ENCODE measurements at regions not wholly inside any gene's neighbourhood (a gene's known extent, or its start where the extent isn't known, plus 50 kb on each side); places are given as distances from the start of the nearest gene placed in this dataset.

DNA sequence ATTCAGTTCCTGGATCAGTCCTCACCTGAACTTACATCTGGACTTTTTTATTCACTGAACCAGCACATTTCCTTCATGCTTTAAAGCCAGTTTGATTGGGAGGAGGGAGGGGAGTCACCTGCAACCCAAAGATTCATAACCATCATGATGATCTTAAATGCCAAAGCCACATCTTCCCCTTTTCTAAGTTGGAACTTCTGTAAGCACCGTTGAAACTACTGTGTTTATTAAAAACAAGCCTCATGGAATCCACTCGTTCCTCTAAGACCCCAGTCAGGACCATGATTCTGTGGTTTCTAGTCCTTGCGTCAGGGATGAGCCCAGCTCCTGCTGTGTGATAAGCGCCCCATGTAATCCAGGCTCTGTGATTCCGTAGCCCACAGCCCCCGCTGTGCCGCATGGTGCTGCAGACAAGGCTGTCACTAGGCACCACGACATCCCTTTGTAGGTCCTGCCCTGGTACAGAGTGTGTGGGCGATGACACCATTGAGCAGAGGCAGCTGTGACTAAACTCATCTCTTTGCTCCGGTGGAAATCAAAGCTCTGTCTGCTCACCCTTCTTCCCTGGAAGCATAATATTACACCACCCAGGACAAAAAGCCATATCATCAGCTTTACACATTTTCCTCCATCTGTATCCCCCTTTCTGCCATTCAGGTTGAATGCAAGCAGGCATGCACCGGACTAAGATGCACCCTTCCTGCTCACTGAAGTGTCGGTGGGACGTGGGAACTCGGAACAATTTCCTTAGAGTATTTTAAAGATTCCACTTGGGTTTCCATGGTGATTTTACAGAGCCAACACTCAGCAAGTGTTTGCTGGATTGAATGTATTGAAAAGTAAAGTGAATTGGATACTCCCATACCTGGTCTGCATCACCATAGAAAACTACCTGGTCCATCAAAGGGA, 132.0 kb upstream of the FSTL4 start:
- DNase-seq (ENCODE audit: low spot score) (no peak), FAIRE-seq (no peak)

- no peak for FAIRE-seq
- peak; percentile 27 for DNase-seq (ENCODE audit: low spot score)
Observed at GRCh38 chr5:133742431-133742988, 130.2 kb upstream of the FSTL4 start.

GRCh38 chr5:133741818-133742355, 129.5 kb upstream of the FSTL4 start:
- DNase-seq (ENCODE audit: low spot score): no peak
- no peak for FAIRE-seq

DNA sequence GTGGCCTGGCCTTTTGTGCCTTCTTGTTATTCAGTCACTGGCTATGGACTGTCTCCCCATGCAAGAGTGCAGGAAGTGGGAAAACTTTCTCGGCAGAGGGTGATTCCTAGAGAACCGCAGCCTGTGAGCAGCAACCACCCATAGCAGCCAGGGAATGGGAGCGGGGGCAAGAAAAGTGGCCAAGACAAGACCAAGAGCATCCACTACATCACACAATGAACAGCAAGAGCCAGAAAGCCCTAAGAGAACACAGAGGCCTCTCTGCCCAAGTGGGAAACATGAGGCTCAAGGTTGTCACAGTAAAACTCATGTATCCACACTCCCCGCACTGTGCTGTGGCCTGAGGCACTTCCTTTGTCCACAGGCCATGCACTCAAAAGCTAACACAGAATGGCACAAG, 129.1 kb upstream of the FSTL4 start:
- no peak for DNase-seq (ENCODE audit: low spot score)
- FAIRE-seq: no peak

- no peak for FAIRE-seq
- DNase-seq (ENCODE audit: low spot score): no peak
Observed at GRCh38 chr5:133739181-133739780, 126.9 kb upstream of the FSTL4 start.

DNA sequence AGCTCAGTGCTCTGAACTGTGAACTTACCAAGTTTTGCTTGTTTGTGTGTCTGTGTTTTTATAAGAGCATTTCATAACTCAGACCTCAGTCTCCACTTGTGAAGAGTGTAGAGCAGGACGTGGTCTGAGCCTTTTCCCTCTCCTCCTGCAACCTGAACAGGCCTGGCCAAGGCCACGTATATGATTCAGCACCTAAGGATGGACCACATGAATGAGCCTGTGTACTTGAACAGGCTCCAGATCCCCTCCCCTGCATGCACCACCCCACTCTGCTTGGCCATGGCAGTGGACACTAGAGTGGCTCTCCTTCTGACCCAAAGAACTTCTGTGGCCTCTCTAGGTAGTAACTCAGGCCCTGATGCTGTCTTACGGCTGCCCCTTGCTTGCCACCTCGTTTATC, 125.9 kb upstream of the FSTL4 start:
- FAIRE-seq: no peak

GRCh38 chr5:133736512-133736911, 124.2 kb upstream of the FSTL4 start:
- no peak for FAIRE-seq

More for the DNA sequence above, 125.9 kb upstream of the FSTL4 start:
- no peak for DNase-seq (ENCODE audit: low spot score)

GRCh38 chr5:133735346-133735745, 123.0 kb upstream of the FSTL4 start:
- DNase-seq (ENCODE audit: low spot score) (peak; percentile 49), FAIRE-seq (no peak)

More at GRCh38 chr5:133736512-133736911, 124.2 kb upstream of the FSTL4 start:
- no peak for DNase-seq (ENCODE audit: low spot score)

- FAIRE-seq (no peak), DNase-seq (ENCODE audit: low spot score) (no peak)
Observed at GRCh38 chr5:133734916-133735315, 122.6 kb upstream of the FSTL4 start.

GRCh38 chr5:133732536-133732935, 120.2 kb upstream of the FSTL4 start:
- FAIRE-seq (no peak), DNase-seq (ENCODE audit: low spot score) (no peak)

- DNase-seq (ENCODE audit: low spot score) (no peak), FAIRE-seq (no peak)
Observed at GRCh38 chr5:133731951-133732350, 119.6 kb upstream of the FSTL4 start.

DNA sequence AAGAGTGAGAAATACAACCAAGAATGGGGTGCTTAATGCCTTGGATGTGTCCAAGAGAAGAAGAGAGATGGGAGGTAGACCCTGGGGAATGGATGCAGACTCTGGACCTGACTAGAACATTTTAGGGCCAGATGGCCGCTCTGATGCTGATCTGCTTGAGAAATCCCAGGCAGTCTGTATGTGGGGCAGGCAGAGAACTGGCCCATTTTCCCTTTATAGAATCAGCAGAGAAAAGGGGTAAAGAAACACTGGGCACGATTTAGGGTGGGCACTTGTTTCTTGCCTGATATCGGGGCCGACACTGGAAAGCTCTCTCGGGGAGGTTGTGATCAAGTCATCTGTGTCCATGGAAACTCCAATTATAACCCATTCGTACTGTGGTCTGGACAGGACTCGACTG, 118.5 kb upstream of the FSTL4 start:
- FAIRE-seq (no peak), DNase-seq (ENCODE audit: low spot score) (no peak)

DNA sequence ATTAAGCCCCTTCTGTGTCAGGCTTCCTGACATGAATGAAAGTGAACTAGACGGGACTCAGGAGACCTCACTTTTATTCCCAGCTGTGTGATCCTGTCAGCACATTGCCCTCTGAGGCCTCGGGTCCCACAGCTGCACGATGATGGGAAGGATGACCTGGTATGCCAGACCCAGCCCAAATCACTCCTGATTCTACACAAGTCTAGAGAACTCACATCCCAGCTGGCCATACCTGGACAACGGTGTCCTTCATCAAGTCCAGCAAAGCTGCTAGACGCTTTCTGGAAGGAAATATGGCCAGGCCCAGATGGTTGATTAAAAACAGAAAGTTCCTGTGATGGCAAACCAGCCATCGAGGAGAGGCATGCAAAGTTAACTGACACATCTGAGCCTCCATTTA, 118.0 kb upstream of the FSTL4 start:
- FAIRE-seq (no peak), DNase-seq (ENCODE audit: low spot score) (no peak)

DNA sequence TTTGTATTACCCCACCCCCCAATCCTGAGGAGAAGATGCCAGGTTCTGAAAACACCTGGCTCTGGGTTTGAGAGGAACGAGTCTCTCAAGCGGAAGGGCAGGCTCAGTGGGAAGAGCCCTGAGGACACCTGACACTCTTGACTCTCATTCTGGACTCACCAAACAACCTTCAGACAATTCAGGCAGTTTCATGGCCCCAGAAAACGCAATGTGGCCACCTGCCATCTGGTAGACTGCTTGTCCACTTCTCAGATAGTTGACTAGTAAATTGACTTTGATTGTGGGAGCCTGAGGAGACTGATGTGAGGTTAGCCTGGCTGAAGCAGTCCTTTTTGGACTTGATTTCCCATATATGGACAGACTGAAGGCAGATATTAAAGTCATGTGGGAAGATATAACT, 117.5 kb upstream of the FSTL4 start:
- DNase-seq (ENCODE audit: low spot score) (no peak), FAIRE-seq (no peak)

GRCh38 chr5:133728475-133728874, 116.1 kb upstream of the FSTL4 start:
- no peak for FAIRE-seq
- DNase-seq (ENCODE audit: low spot score): no peak

GRCh38 chr5:133727636-133728035, 115.3 kb upstream of the FSTL4 start:
- DNase-seq (ENCODE audit: low spot score) (no peak), FAIRE-seq (no peak)

DNA sequence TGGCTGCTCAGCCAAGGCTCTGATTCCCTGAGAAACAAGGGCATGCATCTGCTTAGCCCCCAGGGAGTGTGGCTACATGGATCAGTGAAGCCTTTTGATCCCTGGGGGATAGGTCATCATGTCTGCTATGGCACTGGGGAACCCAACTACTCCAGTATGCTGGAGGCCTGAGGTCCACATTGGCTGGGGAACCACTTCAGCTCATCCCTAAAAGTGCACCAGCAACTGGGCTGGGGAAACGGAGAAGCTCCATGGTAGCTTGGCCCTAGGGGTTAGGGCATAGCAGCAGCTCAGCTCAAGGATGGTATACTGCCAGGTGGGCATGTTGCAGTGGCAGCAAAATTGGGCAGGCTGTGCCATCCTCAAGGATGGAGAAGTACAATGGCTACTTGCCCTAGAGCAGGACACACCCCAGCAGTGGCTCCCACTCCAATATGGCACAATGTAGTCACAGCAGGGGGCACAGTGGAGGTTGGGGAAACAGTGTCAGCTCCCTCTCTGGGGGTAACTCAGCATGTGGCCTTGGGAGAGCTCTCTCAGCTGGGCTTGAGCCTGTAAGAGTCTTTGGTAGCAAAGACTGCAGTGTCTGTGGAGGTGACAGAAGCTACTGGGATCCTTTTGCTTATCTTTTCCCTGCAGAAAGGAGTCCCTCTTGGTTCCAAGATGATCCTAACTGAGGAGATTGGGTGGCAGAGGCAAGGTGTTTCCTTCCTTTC, 111.5 kb upstream of the FSTL4 start:
- no peak for FAIRE-seq

DNA sequence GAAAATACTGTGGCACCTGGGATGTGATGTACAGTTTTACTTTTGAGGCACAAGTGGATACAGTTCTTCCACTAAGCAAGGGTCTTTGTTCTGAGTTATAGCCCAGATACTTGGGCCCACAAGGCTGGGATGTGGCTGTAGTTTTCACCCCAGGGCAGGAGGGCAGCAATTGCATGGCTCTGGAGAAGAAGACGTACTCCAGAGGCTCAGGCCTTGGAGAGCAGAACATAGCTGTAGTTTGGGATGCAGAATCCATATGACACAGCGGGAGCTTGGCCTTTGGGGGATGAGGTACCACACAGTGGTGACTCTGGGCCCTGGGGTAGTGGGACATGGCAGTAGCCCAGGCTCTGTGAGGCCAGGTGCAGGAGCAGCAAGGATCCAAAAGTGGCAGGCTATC, 110.8 kb upstream of the FSTL4 start:
- FAIRE-seq (no peak), DNase-seq (ENCODE audit: low spot score) (no peak)

More for the DNA sequence above, 111.5 kb upstream of the FSTL4 start:
- no peak for DNase-seq (ENCODE audit: low spot score)

- FAIRE-seq (no peak), DNase-seq (ENCODE audit: low spot score) (no peak)
Observed at GRCh38 chr5:133721365-133721764, 109.0 kb upstream of the FSTL4 start.

- no peak for FAIRE-seq
Observed at GRCh38 chr5:133718457-133718856, 106.1 kb upstream of the FSTL4 start.

DNA sequence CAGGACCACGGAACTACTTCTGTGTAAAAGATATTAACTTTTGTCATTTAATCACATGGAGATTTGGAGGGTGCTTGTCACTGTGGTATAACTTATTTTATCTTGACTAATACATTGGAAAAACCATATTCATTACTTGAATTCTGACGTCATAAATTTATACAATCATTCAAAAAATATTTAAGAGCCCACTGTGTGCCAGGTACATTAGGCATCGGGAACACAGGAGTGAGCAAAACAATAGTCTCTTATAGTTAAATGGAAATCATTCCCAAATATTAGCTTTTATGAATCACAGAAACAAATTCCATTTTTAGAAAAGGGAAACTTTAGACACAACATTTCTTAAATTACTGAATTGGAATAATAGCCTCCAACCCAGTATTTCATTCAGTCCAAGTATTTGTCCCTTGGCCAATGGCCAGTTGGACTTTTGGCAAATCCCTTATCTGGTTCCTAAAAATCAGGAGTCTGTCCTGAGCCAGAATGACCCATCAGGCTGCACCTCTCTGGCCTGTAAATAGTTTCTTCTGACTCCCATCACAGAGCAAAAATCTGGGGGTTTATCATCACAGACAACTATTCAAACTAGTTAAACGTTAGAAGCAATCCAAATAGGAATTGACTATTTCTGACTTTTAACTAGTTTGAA, 104.3 kb upstream of the FSTL4 start:
- no peak for FAIRE-seq
- DNase-seq (ENCODE audit: low spot score): no peak

More at GRCh38 chr5:133718457-133718856, 106.1 kb upstream of the FSTL4 start:
- no peak for DNase-seq (ENCODE audit: low spot score)

All from urothelium cell line (cell line).